ENCODE measurements at regions not wholly inside any gene's neighbourhood (a gene's known extent, or its start where the extent isn't known, plus 50 kb on each side); places are given as distances from the start of the nearest gene placed in this dataset.

DNA sequence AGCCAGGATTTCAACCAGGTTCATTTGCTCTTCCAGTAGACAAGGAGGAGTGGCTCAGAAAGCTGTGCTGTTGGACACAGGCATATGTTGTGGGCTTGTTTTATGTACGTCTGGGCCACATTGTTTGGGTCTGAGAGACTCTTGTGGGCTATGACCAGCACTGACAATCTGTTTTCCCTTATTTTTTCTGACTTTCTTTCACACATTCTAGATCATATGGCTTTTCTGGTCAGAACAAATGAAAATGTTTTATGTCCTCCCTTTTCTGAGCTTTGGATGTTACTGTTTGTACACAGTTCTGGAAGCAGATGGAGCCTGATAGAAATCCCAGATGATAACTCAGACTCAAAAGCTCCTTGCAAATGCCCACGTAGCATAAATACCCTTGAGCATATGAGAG, 85.8 kb upstream of the RGMA start:
- H3K9me3 ChIP-seq (ENCODE audit: low read depth) = no peaks in the 10 kb centered on the region
- no peaks in the 10 kb centered on the region for H3K9me2 ChIP-seq (ENCODE audit: insufficient read depth)
- no peak overlapping the region for H2AFZ ChIP-seq
- no peaks in the 10 kb centered on the region for H4K20me1 ChIP-seq (ENCODE audit: insufficient read depth)
- no peak overlapping the region for H3K4me2 ChIP-seq (ENCODE audit: unreplicated experiment)
- in situ Hi-C loops (cut with MboI) = no loop called here
- H3K4me1 ChIP-seq (ENCODE audit: insufficient read depth) = no peaks in the 10 kb centered on the region
- no peak overlapping the region for H3K9ac ChIP-seq
- H3K4me3 ChIP-seq = no peak overlapping the region
- 5 to 19% methylated on average over 2 of the region's 2 CpGs for WGBS, 2 experiments (ENCODE audit: low coverage in 1 of 2, low lambda C conversion rate in 2 of 2, missing lambda C conversion rate in 2 of 2)
- H3F3A ChIP-seq (ENCODE audit: insufficient read depth) = no peaks in the 10 kb centered on the region
- H3K79me2 ChIP-seq (ENCODE audit: insufficient read depth) = no peaks in the 10 kb centered on the region
- no peaks in the 10 kb centered on the region for H3K27me3 ChIP-seq (replicated peaks; ENCODE audit: insufficient read depth)
- no peak for DNase-seq
- H3K36me3 ChIP-seq (ENCODE audit: low read depth) = no peaks in the 10 kb centered on the region
- TF ChIP-seq EZH2 (IDR thresholded peaks at IDR 0.05; ENCODE audit: insufficient read depth, poor library complexity, severe bottlenecking) = no peak
- no peak overlapping the region for H3K27ac ChIP-seq

DNA sequence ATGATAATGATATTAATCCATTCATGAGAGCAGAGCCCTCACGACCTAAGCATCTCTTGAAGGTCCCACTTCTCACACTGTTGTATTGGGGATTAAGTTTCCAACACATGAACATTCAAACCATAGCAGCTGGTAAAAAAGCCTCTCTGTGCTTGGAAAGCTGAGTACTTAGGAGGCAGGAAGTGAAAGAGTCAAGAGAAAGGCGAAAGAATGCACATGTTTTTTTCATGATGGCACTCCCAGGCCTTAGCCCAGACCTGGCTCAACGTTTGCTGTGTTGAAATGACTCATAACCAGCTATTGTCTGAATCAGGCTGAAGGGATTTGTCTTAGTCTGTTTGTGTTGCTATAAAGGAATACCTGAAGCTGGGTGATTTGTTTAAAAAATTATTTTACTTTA, 84.4 kb upstream of the RGMA start:
- in situ Hi-C loops (cut with MboI) = no loop called here
- Histone ChIP-seq H3K4me1 (ENCODE audit: insufficient read depth) (no peaks in the 10 kb centered on the region), H3F3A (ENCODE audit: insufficient read depth) (no peaks in the 10 kb centered on the region), H3K27me3 (replicated peaks; ENCODE audit: insufficient read depth) (no peaks in the 10 kb centered on the region), H4K20me1 (ENCODE audit: insufficient read depth) (no peaks in the 10 kb centered on the region), H3K4me3 (no peak overlapping the region), H3K4me2 (ENCODE audit: unreplicated experiment) (no peak overlapping the region), H3K27ac (no peak overlapping the region), H3K79me2 (ENCODE audit: insufficient read depth) (no peaks in the 10 kb centered on the region), H2AFZ (no peak overlapping the region), H3K36me3 (ENCODE audit: low read depth) (no peaks in the 10 kb centered on the region), H3K9me3 (ENCODE audit: low read depth) (no peaks in the 10 kb centered on the region), H3K9me2 (ENCODE audit: insufficient read depth) (no peaks in the 10 kb centered on the region), H3K9ac (no peak overlapping the region)
- TF ChIP-seq EZH2 (IDR thresholded peaks at IDR 0.05; ENCODE audit: insufficient read depth, poor library complexity, severe bottlenecking) (no peak), EZH2phosphoT487 (IDR thresholded peaks at IDR 0.05; ENCODE audit: insufficient read depth, low read depth) (no peak)
- WGBS, 2 experiments (ENCODE audit: low coverage in 1 of 2, low lambda C conversion rate in 2 of 2, missing lambda C conversion rate in 2 of 2) = 8 to 13% methylated on average over 3 of the region's 3 CpGs
- DNase-seq = peak; percentile 61

DNA sequence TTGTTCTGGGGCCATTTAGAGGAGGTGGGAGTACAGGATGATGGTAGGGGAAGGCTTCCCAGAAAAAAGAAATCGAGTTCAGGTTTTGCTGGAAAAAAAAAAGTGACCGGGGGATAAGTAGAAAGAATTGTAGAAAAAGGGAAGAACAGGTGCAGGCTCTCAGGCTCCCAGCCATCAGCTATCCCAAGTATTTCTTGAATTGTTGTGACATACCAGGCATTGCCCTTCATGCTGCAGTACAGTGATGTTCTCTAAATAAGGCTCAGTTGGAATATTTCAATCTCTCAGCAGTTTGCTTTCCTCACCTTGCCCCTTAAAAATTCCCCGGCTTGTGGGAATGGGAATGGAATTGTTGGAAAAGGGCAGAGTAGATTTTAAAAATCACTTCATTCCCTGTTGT, 82.5 kb upstream of the RGMA start:
- Histone ChIP-seq H3F3A (ENCODE audit: insufficient read depth) (no peaks in the 10 kb centered on the region), H4K20me1 (ENCODE audit: insufficient read depth) (no peaks in the 10 kb centered on the region), H2AFZ (no peak overlapping the region), H3K4me1 (ENCODE audit: insufficient read depth) (no peaks in the 10 kb centered on the region), H3K36me3 (ENCODE audit: low read depth) (no peaks in the 10 kb centered on the region), H3K9me3 (ENCODE audit: low read depth) (no peaks in the 10 kb centered on the region), H3K9me2 (ENCODE audit: insufficient read depth) (no peaks in the 10 kb centered on the region), H3K9ac (no peak overlapping the region), H3K4me3 (no peak overlapping the region), H3K79me2 (ENCODE audit: insufficient read depth) (no peaks in the 10 kb centered on the region), H3K27me3 (replicated peaks; ENCODE audit: insufficient read depth) (no peaks in the 10 kb centered on the region), H3K4me2 (ENCODE audit: unreplicated experiment) (no peak overlapping the region), H3K27ac (no peak overlapping the region)
- TF ChIP-seq EZH2 (IDR thresholded peaks at IDR 0.05; ENCODE audit: insufficient read depth, poor library complexity, severe bottlenecking) (no peak), EZH2phosphoT487 (IDR thresholded peaks at IDR 0.05; ENCODE audit: insufficient read depth, low read depth) (no peak)
- in situ Hi-C loops (cut with MboI) = no loop called here
- DNase-seq = no peak
- WGBS, 2 experiments (ENCODE audit: low coverage in 1 of 2, low lambda C conversion rate in 2 of 2, missing lambda C conversion rate in 2 of 2) = 40 to 50% methylated on average over 3 of the region's 3 CpGs

DNA sequence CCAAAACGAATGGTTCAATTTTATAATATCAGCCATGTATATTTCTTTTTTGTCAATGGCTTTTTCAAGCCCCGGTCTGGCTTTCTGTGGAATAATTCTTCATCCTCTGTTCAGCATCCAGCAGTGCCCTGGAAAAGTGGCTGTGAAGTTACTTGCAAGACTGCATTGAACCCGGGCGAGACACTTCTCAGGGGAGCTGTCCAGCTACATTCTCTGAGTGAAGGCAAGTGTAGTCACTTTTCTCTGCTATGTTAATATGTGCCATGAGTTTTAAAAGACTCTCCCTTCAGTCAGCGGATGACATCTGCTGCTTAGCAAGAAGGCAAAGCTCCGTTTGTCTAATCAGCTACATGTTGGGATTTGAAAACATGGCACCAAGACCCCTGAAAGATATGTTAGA, 81.3 kb upstream of the RGMA start:
- H3K27ac ChIP-seq = no peak overlapping the region
- DNase-seq = no peak
- 9 to 13% methylated on average over 6 of the region's 6 CpGs for WGBS, 2 experiments (ENCODE audit: low coverage in 1 of 2, low lambda C conversion rate in 2 of 2, missing lambda C conversion rate in 2 of 2)

DNA sequence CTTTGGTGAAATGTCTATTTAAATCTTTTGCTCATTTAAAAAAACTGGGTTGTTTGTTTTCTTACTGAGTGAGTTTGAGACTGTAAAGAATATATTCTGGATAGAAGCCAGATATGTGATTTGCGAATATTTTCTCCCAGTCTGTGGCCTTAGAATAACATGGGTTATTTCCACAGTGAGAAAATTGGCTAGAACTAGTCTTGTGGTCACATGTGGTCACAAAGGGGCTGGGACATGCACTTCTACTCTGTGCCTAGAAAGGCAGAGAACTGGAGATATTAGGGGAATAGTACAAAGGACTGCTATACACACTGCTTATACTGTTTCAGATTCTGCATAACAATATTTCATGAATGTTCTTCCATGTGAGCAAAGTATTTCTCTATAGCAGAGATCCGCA, 79.9 kb upstream of the RGMA start:
- WGBS, 2 experiments (ENCODE audit: low coverage in 1 of 2, low lambda C conversion rate in 2 of 2, missing lambda C conversion rate in 2 of 2) = 31 to 32% methylated on average over 2 of the region's 2 CpGs
- Histone ChIP-seq H3K9me2 (ENCODE audit: insufficient read depth) (no peaks in the 10 kb centered on the region), H4K20me1 (ENCODE audit: insufficient read depth) (no peaks in the 10 kb centered on the region), H3K4me3 (no peak overlapping the region), H2AFZ (no peak overlapping the region), H3K27ac (no peak overlapping the region), H3K27me3 (replicated peaks; ENCODE audit: insufficient read depth) (no peaks in the 10 kb centered on the region), H3F3A (ENCODE audit: insufficient read depth) (no peaks in the 10 kb centered on the region), H3K4me1 (ENCODE audit: insufficient read depth) (no peaks in the 10 kb centered on the region), H3K9ac (no peak overlapping the region), H3K79me2 (ENCODE audit: insufficient read depth) (no peaks in the 10 kb centered on the region), H3K9me3 (ENCODE audit: low read depth) (no peaks in the 10 kb centered on the region), H3K36me3 (ENCODE audit: low read depth) (no peaks in the 10 kb centered on the region), H3K4me2 (ENCODE audit: unreplicated experiment) (no peak overlapping the region)
- no peak for DNase-seq
- in situ Hi-C loops (cut with MboI) = no loop called here
- no peak for TF ChIP-seq EZH2 (IDR thresholded peaks at IDR 0.05; ENCODE audit: insufficient read depth, poor library complexity, severe bottlenecking)
- no peak for TF ChIP-seq EZH2phosphoT487 (IDR thresholded peaks at IDR 0.05; ENCODE audit: insufficient read depth, low read depth)

More for the DNA sequence above, 81.3 kb upstream of the RGMA start:
- TF ChIP-seq EZH2phosphoT487 (IDR thresholded peaks at IDR 0.05; ENCODE audit: insufficient read depth, low read depth) (no peak), EZH2 (IDR thresholded peaks at IDR 0.05; ENCODE audit: insufficient read depth, poor library complexity, severe bottlenecking) (no peak)
- no peak overlapping the region for H2AFZ ChIP-seq
- no peaks in the 10 kb centered on the region for H3K36me3 ChIP-seq (ENCODE audit: low read depth)
- H4K20me1 ChIP-seq (ENCODE audit: insufficient read depth) = no peaks in the 10 kb centered on the region
- no peak overlapping the region for H3K9ac ChIP-seq
- no peaks in the 10 kb centered on the region for H3K79me2 ChIP-seq (ENCODE audit: insufficient read depth)
- H3K4me3 ChIP-seq = no peak overlapping the region
- no peaks in the 10 kb centered on the region for H3K27me3 ChIP-seq (replicated peaks; ENCODE audit: insufficient read depth)
- H3K9me2 ChIP-seq (ENCODE audit: insufficient read depth) = no peaks in the 10 kb centered on the region
- no peaks in the 10 kb centered on the region for H3F3A ChIP-seq (ENCODE audit: insufficient read depth)
- no peaks in the 10 kb centered on the region for H3K9me3 ChIP-seq (ENCODE audit: low read depth)
- H3K4me2 ChIP-seq (ENCODE audit: unreplicated experiment) = no peak overlapping the region
- no peaks in the 10 kb centered on the region for H3K4me1 ChIP-seq (ENCODE audit: insufficient read depth)
- in situ Hi-C loops (cut with MboI) = no loop called here
